Dendritic cell treated with granulocyte-macrophage colony-stimulating factor and Interleukin-4, amounts not matched to agents 40 ng/mL and 50 ng/mL, for 4 days (primary cell): ENCODE measurements at regions not wholly inside any gene's neighbourhood (a gene's known extent, or its start where the extent isn't known, plus 50 kb on each side); places are given as distances from the start of the nearest gene placed in this dataset.
"Not testable (repeated sequence)": the region's sequence is repeated elsewhere in the genome, so short reads cannot be mapped to it uniquely, and the experiment has no call there.

Source experiments
- H3K27ac Mint-ChIP-seq: one replicate; pipeline ENCODE4 v1.8.0; 2022; ENCODE audit warnings: mild to moderate bottlenecking, mixed read lengths
- H3K27me3 Mint-ChIP-seq: one replicate; pipeline ENCODE4 v1.8.0; 2022; ENCODE audit warnings: mild to moderate bottlenecking, mixed read lengths
- H3K36me3 Mint-ChIP-seq: one replicate; pipeline ENCODE4 v1.8.0; 2022; ENCODE audit warnings: low read depth, mixed read lengths
- H3K4me1 Mint-ChIP-seq: one replicate; pipeline ENCODE4 v1.8.0; 2022; ENCODE audit warnings: low read depth, mixed read lengths
- H3K4me3 Mint-ChIP-seq: one replicate; pipeline ENCODE4 v1.8.0; 2022; ENCODE audit warnings: mild to moderate bottlenecking, moderate library complexity, mixed read lengths
- H3K9me3 Mint-ChIP-seq: one replicate; pipeline ENCODE4 v1.8.0; 2022; ENCODE audit warnings: mixed read lengths
- intact Hi-C: fragments of 100-400 bp; cut with micrococcal nuclease; formaldehyde crosslinking; loops from one replicate; pipeline ENCODE4 v1.15.0; 2022

DNA sequence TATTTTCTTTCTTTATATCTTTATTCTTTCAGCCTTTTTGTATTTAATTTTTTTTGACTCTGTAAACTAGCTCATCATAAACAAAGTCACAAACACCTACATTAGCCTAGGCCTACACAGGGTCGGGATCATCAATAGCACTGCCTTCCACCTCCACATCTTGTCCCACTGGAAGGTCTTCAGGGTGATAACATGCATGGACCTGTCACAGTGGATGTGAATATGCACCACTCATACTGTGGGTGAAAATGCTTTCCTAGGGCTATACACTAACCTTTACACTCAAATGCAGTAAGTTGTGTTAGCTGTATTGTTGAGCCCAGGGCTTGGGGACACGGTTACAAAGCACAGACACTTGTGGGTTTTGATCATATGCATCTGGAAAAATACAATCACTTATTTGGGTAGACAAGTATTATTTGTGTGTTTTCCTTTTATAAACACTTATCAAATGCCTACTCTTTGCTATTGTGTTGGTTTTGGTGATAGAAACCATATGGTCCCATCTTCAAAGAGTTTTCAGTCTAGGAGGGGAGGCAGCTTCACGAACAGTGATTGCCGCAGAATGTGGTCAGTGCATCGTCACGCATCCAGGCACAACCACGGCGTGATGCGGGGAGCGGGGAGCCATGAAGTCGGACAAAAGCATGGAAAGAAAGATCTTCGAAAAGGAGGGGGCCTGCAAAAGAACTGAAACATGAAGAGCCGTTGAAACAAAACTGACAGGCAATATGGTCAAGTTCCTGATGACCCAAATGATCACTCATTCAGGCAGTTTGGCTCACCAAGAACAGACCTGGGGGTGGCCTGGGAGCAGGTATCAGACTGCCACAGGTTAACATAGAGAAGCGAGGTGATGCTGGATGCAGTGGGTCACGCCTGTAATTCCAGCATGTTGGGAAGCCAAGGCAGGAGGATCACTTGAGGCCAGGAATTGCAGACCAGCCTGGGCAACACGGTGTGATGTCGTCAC lies 751.4 kb upstream of the TPTE start:
- H3K4me3 Mint-ChIP-seq, intact Hi-C loops, H3K27me3 Mint-ChIP-seq, H3K36me3 Mint-ChIP-seq, H3K27ac Mint-ChIP-seq, H3K4me1 Mint-ChIP-seq, H3K9me3 Mint-ChIP-seq: not testable (repeated sequence)

DNA sequence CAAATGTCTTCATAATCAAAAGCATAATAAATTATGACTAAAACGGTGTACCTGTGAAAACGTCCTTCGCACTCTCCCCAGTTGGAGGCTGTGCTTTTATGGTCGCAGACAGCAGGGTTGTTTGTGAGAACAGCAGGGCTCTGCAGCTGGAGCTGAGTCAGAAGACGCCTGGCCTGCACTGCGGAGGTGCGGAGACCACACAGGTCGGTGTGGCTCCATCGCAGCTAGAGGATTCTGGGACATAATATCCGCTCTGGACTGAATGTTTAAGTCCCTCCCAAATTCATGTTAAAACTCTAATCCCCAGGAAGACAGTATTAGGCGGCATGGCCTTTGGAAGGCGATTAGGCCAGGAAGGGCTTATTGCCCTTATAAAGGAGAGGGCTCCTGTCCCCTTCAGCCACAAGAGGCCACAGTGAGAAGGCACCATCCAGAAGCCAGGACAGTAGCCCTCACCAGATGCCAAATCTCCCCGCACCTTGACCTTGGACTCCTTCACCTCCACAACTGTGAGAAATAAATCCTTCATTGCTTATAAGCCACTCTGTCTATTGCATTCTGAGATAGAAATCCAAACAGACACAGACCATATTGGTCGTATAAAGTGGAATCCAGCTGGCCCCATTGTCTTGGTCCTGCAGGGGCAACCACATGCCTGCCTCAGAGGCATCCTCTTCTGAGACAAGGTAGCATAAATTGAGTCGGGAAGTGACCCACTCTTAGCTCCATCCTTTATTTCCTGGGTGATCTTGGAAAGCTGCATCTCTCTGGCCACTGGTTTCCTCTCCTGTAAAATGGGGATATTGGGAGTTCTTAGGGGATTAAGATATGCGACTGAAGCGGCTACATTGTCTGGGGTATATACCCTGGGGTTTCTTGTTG lies 749.7 kb upstream of the TPTE start:
- intact Hi-C loops, H3K4me3 Mint-ChIP-seq, H3K27me3 Mint-ChIP-seq, H3K36me3 Mint-ChIP-seq, H3K27ac Mint-ChIP-seq, H3K4me1 Mint-ChIP-seq: not testable (repeated sequence)
- peaks cover 24% of the 10 kb centered on the region for H3K9me3 Mint-ChIP-seq

DNA sequence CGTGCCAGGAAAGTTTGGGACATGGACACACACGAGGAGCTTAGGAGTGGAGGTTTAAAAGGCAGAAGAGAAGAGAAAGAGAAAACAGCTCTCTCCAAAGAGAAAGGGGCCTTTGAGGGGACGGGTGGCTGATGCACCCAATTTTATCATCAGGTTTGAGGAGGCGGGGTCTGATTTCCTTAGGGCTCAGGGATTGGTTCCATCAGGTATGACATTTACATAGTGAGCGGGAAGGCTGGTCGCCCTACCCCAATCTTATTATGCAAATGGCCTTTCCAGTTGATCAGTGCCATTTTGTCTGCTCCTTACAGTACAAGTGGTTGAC lies 749.1 kb upstream of the TPTE start:
- intact Hi-C loops: no loop called here
- H3K27ac Mint-ChIP-seq: no peak overlapping the region
- H3K9me3 Mint-ChIP-seq: peaks cover 29% of the 10 kb centered on the region
- H3K4me3 Mint-ChIP-seq: no peak overlapping the region
- no peaks in the 10 kb centered on the region for H3K36me3 Mint-ChIP-seq
- no peaks in the 10 kb centered on the region for H3K4me1 Mint-ChIP-seq
- H3K27me3 Mint-ChIP-seq: no peaks in the 10 kb centered on the region

DNA sequence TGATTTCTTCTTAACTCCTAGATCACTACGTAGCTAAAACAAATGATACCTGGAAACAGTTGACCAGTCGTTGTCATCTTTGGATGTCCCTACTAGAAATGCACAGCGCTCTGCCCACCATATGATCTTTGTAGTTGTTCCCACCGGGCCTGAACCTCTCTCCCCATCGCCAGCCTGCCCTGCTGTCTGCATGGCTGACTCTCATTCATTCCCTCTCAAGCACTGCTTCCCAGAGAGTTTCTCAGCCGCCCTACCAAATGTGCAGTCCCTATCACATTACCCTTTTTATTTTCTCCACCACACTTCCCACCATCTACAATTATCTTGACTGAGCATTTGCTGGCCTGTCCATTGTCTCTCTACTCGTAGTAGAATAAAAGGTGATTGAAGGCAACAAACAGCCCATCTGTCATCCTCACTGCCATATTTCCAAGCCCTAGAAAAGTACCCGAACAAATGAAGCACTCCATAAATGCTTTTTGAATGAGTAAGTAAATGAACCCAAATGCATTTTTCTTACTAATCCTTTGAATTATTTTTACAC lies 748.4 kb upstream of the TPTE start:
- H3K27me3 Mint-ChIP-seq, H3K36me3 Mint-ChIP-seq, intact Hi-C loops, H3K4me1 Mint-ChIP-seq, H3K27ac Mint-ChIP-seq, H3K4me3 Mint-ChIP-seq: not testable (repeated sequence)
- H3K9me3 Mint-ChIP-seq: peaks cover 35% of the 10 kb centered on the region

DNA sequence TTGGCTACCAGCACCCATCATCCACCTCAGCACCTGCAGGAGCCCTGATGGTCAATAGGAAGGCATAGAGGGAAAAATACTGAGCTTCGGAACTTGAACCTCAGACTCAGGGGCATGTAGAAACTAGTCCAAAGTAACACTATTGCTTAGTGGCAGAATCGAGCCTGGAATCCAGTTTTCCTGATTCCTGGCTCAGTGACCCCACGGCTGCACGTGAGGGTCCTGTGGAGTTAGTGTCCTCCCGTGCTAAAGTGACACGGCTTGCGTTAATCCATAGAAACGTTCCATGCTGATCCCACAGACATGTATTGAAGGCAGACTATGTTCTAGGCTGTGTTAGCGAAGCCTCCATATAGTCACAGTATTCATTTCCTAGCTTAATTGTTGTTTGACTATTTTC lies 747.0 kb upstream of the TPTE start:
- Mint-ChIP-seq H3K27ac (no peak overlapping the region), H3K36me3 (no peaks in the 10 kb centered on the region), H3K4me1 (no peaks in the 10 kb centered on the region), H3K27me3 (no peaks in the 10 kb centered on the region), H3K4me3 (no peak overlapping the region), H3K9me3 (peaks cover 45% of the 10 kb centered on the region)
- intact Hi-C loops: no loop called here

DNA sequence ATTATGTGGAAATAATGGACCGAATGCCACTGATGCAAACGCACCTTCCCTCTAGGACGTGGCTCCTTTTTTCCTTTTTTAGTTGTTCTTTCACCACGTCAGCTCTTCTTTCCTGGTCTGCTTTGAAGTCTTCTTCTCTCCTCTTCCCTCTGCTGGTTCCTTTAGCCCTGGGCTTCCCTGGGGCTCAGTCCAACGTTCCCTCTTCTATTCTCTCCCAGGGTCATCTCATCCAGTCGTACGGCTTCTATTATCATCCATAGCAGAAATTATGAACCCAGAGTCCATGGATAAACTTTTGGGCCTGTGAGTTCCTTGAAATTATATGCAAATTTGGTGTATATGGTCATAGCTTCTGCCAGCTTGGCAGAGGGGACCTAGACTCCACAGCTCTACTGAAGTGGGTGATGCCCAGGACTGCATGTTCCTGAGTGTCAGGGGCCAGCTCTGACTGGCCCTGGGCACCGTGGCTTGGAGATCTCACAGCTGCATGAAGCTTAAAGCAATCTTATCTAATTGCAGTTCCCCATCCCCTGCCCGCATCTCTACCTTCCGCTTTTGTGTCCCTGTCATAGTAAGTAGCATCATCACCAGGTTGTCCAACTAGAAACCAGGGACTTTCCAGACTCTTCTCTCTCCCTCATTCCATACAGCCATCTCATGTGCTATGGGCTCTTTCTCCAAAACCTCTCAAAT lies 746.3 kb upstream of the TPTE start:
- intact Hi-C loops: not testable (repeated sequence)
- peaks cover 45% of the 10 kb centered on the region for H3K9me3 Mint-ChIP-seq

DNA sequence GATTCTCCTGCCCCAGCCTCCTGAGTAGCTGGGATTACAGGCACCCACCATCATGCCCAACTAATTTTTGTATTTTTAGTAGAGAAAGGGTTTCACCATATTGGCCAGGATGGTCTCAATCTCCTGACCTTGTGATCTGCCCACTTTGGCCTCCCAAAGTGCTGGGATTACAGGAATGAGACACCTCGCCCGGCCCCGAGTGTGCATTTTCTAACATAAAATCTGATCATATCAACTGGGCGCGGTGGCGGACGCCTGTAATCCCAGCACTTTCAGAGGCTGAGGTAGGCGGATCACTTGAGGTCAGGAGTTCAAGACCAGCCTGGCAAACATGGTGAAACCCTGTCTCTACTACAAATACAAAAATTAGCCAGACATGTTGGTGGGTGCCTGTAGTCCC lies 745.5 kb upstream of the TPTE start:
- H3K27me3 Mint-ChIP-seq, intact Hi-C loops, H3K27ac Mint-ChIP-seq, H3K4me1 Mint-ChIP-seq, H3K36me3 Mint-ChIP-seq, H3K4me3 Mint-ChIP-seq: not testable (repeated sequence)
- peaks cover 52% of the 10 kb centered on the region for H3K9me3 Mint-ChIP-seq

More for the DNA sequence above, 746.3 kb upstream of the TPTE start:
- H3K27ac Mint-ChIP-seq, H3K4me1 Mint-ChIP-seq, H3K4me3 Mint-ChIP-seq, H3K36me3 Mint-ChIP-seq, H3K27me3 Mint-ChIP-seq: not testable (repeated sequence)

DNA sequence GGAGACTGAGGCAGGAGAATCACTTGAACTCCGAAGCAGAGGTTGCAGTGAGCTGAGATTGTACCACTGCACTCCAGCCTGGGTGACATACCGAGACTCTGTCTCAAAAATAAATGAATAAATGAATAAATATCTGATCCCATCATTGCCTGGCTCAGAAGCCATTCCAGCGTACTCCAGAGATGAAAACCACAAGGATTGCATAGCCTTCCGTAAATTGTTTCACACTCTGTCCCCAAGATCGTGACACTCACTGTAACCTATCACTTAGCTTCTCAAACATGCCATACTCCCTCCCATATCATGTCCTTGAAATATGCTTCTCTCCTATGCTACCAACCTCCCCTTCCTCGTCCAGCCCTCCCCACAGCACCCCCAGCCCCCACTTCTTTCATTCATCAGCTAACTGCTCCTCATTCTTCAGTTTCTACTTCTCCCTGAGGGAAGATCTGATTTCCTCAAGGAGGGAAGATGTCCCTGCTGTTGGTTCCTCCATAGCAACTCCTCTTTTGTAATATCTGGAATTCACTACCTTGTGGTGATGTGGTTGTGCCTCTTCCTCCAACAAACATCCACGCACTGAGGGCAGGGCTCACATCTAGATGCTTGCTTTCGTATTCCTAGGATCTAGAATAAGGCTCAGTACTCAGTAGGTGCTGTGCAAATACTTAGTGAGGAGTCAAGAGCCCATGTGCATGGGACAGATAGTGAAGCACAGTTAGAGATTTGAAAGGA lies 744.9 kb upstream of the TPTE start:
- intact Hi-C loops, H3K4me1 Mint-ChIP-seq, H3K36me3 Mint-ChIP-seq, H3K27ac Mint-ChIP-seq, H3K4me3 Mint-ChIP-seq, H3K27me3 Mint-ChIP-seq: not testable (repeated sequence)
- peaks cover 54% of the 10 kb centered on the region for H3K9me3 Mint-ChIP-seq

DNA sequence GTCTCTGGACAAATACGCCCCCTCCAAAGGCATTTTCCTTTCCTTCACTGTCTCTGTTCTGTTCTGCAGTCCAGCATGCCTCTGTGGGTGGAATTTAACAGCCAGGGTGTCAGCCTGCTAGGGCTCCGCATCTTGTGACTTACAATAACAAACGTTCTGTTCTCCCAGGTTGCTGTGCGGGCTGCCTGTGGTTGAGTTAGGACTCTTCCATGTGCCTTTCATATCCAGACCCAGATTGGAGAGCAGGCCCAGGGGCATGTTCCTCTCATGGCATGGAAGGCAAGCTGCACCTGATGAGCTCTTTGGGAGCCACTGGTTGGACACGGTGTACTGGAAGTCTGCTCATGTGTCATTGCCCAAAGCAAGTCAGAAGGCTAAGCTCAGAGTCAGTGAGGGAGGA lies 742.8 kb upstream of the TPTE start:
- H3K4me3 Mint-ChIP-seq, H3K27me3 Mint-ChIP-seq, intact Hi-C loops, H3K27ac Mint-ChIP-seq, H3K36me3 Mint-ChIP-seq, H3K4me1 Mint-ChIP-seq: not testable (repeated sequence)
- H3K9me3 Mint-ChIP-seq: peaks cover 74% of the 10 kb centered on the region

DNA sequence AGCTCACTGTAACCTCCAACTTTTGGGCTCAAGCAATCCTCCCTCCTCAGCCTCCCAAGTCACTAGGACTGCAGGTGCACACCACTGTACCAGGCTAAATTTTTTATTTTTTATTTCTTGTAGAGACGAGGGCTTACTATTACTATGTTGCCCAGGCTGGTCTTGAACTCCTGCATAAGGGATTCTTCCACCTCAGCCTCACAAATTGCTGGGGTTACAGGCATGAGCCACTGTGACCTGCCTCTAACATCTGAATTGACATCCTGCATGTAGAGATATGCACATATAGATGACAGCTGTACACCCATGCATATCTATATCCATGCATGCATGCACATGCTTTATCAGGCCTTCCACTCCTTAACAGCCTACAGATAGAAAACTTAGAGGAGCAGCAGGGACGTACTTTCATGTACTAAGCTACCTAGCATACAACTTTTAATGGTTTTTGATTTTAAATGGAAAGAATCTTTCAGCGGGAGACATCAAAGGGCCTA lies 740.9 kb upstream of the TPTE start:
- Mint-ChIP-seq H3K36me3 (no peaks in the 10 kb centered on the region), H3K9me3 (peaks cover 80% of the 10 kb centered on the region)

DNA sequence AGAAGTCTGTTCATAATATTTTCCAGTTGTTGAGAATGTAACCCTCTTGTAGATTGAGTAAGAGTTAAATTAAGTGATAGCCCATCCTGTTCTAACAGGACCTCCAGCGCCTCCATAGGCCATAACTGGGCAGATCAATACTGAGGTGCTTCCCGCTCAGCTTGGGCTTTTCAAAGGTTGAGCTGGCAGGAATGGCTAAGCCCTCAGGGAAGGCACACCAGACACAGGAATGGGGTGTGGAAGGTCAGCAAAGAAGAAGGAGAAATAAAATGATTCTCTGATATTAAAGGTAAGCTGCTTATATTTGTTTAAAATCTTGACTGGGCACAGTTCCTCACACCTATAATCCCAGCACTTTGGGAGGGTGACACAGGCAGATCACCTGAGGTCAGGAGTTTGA lies 737.8 kb upstream of the TPTE start:
- H3K4me3 Mint-ChIP-seq, H3K27me3 Mint-ChIP-seq, H3K36me3 Mint-ChIP-seq, H3K4me1 Mint-ChIP-seq, intact Hi-C loops, H3K27ac Mint-ChIP-seq: not testable (repeated sequence)
- H3K9me3 Mint-ChIP-seq: peaks cover 77% of the 10 kb centered on the region

More for the DNA sequence above, 740.9 kb upstream of the TPTE start:
- Mint-ChIP-seq H3K4me3 (no peak overlapping the region), H3K27ac (no peak overlapping the region), H3K27me3 (no peaks in the 10 kb centered on the region), H3K4me1 (no peaks in the 10 kb centered on the region)
- intact Hi-C loops: no loop called here

DNA sequence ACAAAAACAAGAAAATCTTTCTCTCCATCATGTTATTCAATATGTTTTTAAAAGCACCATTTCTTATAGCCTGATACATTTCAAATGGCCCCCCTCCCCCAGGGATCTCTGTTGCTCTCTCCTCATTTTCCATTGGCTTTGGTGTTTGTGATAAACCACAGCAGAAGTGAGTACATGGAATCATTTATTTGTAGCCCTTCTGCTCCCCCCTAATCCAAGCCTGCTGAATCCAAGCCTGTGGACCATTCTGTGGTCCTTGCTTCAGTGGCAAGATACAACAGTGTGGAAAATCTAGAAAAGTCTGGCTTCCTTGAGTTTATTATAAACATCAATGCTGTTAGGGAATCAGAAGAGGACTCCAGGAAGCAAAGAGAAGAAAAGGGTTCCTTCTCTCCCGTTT lies 737.2 kb upstream of the TPTE start:
- peaks cover 79% of the 10 kb centered on the region for H3K9me3 Mint-ChIP-seq
- H3K27ac Mint-ChIP-seq, H3K4me1 Mint-ChIP-seq, intact Hi-C loops, H3K4me3 Mint-ChIP-seq, H3K36me3 Mint-ChIP-seq, H3K27me3 Mint-ChIP-seq: not testable (repeated sequence)

DNA sequence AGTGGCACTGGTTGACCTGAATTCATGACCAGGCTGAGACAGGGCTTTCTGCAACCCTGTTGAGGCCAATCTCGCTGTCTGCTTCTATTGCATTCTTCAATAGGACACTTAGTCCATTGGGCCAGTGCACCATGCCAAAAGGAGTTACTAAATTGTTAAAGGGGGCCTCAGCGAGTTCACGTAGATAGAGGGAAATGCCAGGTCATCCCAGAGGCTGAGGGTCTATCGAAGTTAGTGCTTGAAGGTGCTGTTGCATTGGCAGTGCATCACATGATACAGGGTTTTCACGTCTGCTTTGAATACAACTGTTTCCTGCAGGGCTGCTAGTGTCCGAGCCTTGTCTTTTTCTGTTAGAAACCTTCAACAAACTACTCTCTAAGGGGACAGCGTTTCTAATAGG lies 735.3 kb upstream of the TPTE start:
- H3K4me3 Mint-ChIP-seq, intact Hi-C loops, H3K27ac Mint-ChIP-seq, H3K36me3 Mint-ChIP-seq, H3K4me1 Mint-ChIP-seq, H3K27me3 Mint-ChIP-seq: not testable (repeated sequence)
- H3K9me3 Mint-ChIP-seq: peaks cover 83% of the 10 kb centered on the region
